ENCODE measurements at regions not wholly inside any gene's neighbourhood (a gene's known extent, or its start where the extent isn't known, plus 50 kb on each side); places are given as distances from the start of the nearest gene placed in this dataset.
A peak's percentile ranks its signal among the peaks of the same experiment; 100 is the strongest.
"Not testable (repeated sequence)": the region's sequence is repeated elsewhere in the genome, so short reads cannot be mapped to it uniquely, and the experiment has no call there.

- DNase-seq (ENCODE audit: low read depth), result no peak
Observed at GRCh38 chr5:130724658-130725057, 440.4 kb downstream of the HINT1 start.

GRCh38 chr5:130720355-130720754 is 444.7 kb downstream of the HINT1 start:
- peak; percentile 38 for DNase-seq (ENCODE audit: low read depth)

GRCh38 chr5:130715541-130715940 is 449.5 kb downstream of the HINT1 start:
- no peak for DNase-seq (ENCODE audit: low read depth)

GRCh38 chr5:130714200-130714599 is 450.9 kb downstream of the HINT1 start:
- no peak for DNase-seq (ENCODE audit: low read depth)

GRCh38 chr5:130712324-130712723 is 452.7 kb downstream of the HINT1 start:
- no peak for DNase-seq (ENCODE audit: low read depth)

GRCh38 chr5:130710596-130710995 is 454.5 kb downstream of the HINT1 start:
- peak; percentile 27 for DNase-seq (ENCODE audit: low read depth)

- no peak for DNase-seq (ENCODE audit: low read depth)
Observed at GRCh38 chr5:130708754-130709153, 456.3 kb downstream of the HINT1 start.

- no peak for DNase-seq (ENCODE audit: low read depth)
Observed at GRCh38 chr5:130706696-130707095, 458.4 kb downstream of the HINT1 start.

- no peak for DNase-seq (ENCODE audit: low read depth)
Observed at GRCh38 chr5:130705368-130705767, 459.7 kb downstream of the HINT1 start.

- no peak for DNase-seq (ENCODE audit: low read depth)
Observed at GRCh38 chr5:130693509-130693908, 471.5 kb downstream of the HINT1 start.

- DNase-seq (ENCODE audit: low read depth), result no peak
Observed at GRCh38 chr5:130692770-130693169, 472.3 kb downstream of the HINT1 start.

- no peak for DNase-seq (ENCODE audit: low read depth)
Observed at GRCh38 chr5:130689831-130690230, 475.2 kb downstream of the HINT1 start.

- no peak for DNase-seq (ENCODE audit: low read depth)
Observed at GRCh38 chr5:130687085-130687733, 477.8 kb downstream of the HINT1 start.

GRCh38 chr5:130678637-130679036 is 486.4 kb downstream of the HINT1 start:
- no peak for DNase-seq (ENCODE audit: low read depth)

GRCh38 chr5:130666462-130666861 is 498.6 kb downstream of the HINT1 start:
- no peak for DNase-seq (ENCODE audit: low read depth)

GRCh38 chr5:130652176-130652575 is 512.9 kb downstream of the HINT1 start:
- peak; percentile 39 for DNase-seq (ENCODE audit: low read depth)

- DNase-seq (ENCODE audit: low read depth), result no peak
Observed at GRCh38 chr5:130651440-130651839, 513.6 kb downstream of the HINT1 start.

GRCh38 chr5:130643321-130643720 is 521.7 kb downstream of the HINT1 start:
- DNase-seq (ENCODE audit: low read depth), result no peak

- DNase-seq (ENCODE audit: low read depth), result no peak
Observed at GRCh38 chr5:130642461-130642860, 522.6 kb downstream of the HINT1 start.

- no peak for DNase-seq (ENCODE audit: low read depth)
Observed at GRCh38 chr5:130627145-130627544, 537.9 kb downstream of the HINT1 start.

- no peak for DNase-seq (ENCODE audit: low read depth)
Observed at GRCh38 chr5:130624805-130625204, 540.3 kb downstream of the HINT1 start.

- DNase-seq (ENCODE audit: low read depth), result no peak
Observed at GRCh38 chr5:130616161-130616560, 548.9 kb downstream of the HINT1 start.

- no peak for DNase-seq (ENCODE audit: low read depth)
Observed at GRCh38 chr5:130605234-130605633, 559.8 kb downstream of the HINT1 start.

- DNase-seq (ENCODE audit: low read depth), result not testable (repeated sequence)
Observed at GRCh38 chr5:130596647-130597046, 568.4 kb downstream of the HINT1 start.

Measured in EH (cell line).